Stimulated activated CD4-positive, alpha-beta T cell treated with anti-CD3 and anti-CD28 coated beads, Interleukin-15, amount 100 ng/mL, for 24 hours (primary cell): ENCODE measurements at regions not wholly inside any gene's neighbourhood (a gene's known extent, or its start where the extent isn't known, plus 50 kb on each side); places are given as distances from the start of the nearest gene placed in this dataset.

Source experiments
- DNase-seq: peaks from one replicate; pipeline ENCODE4 v3.0.0-alpha.2; 2020

DNA sequence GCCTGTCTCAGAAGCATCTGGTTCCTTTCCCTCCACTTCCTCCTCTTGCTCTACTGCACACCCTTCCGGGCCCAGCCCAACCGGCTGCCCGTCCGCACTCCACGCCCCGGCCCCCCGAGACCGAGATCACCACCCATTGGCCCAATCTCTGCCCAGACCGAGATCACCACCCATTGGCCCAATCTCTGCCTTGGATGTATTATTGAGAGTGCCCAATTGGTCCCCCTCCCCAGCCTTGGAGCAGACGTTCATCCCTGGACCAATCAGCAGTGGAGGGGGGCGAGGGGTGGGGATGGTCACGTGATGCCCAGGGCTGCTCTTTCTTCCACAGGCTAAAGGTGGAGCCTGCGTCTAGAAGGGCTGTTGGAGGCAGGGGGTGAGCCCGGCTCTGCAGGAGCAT lies 75.6 kb upstream of the TMEM132C start:
- no peak for DNase-seq

DNA sequence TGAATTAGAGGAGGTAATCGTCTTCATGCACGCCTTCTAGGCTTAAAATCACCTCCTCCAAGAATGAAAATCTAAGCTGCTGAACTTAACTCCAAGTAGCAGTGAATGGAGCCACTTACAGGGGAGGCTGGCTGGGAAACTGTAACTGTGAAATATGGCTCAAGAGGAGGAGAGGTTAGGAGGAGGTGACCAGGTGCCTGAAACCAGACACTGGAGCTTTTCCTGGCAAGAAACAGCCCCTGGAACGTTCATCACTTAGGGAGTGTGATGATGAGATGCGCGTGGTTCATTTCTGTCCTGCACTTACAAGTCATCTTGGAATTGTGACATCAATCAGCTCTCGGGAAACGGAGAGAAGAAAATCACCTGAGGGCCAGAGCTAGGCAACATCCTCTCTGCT lies 62.3 kb upstream of the TMEM132C start:
- no peak for DNase-seq

DNA sequence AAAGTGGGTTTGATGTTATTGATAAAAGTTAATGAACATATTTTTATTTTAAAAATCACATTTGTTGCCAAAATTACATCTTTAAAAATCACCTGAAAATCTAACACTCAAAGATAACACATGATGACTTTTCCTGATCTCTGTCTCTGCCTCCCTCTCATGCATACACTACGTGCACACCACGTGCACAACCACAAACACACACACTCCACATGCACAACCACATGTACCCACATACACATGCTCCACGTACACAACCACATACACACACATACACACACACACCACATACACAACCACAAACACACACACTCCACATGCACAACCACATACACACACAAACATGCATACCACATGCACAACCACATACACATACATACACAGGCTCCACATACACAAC lies 61.8 kb upstream of the TMEM132C start:
- no peak for DNase-seq

DNA sequence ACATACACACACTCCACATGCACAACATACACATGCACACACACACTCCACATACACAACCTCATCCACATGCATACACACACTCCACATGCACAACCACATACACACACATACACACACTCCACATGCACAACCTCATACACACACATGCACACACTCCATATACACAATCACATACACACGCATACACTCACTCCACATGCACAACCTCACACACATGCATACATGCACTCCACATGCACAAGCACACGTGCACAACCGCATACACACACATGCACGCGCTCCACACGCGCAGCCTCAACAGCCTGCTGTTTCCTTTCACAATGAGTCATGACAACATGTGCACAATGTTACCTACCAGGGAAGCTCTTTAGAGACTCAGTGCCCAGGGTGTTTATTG lies 61.2 kb upstream of the TMEM132C start:
- no peak for DNase-seq
